GM23248 (cell line): ENCODE measurements at regions not wholly inside any gene's neighbourhood (a gene's known extent, or its start where the extent isn't known, plus 50 kb on each side); places are given as distances from the start of the nearest gene placed in this dataset.

ENCODE experiments used
- EZH2 ChIP-seq: fragments of 200-600 bp; sonication (generic); IDR thresholded peaks from 2 replicates; pipeline ENCODE4 v1.6.1; 2018; ENCODE audit warnings: antibody characterized with exemption, mild to moderate bottlenecking; ENCODE audit not compliant: insufficient read depth, poor library complexity, severe bottlenecking
- EZH2phosphoT487 ChIP-seq: fragments of 200-600 bp; sonication (generic); IDR thresholded peaks from 2 replicates; pipeline ENCODE4 v1.6.1; 2018; ENCODE audit warnings: antibody characterized with exemption, moderate library complexity, mild to moderate bottlenecking, low read depth; ENCODE audit not compliant: insufficient read depth

GRCh38 chr1:71312545-71312944 lies 231.7 kb upstream of the ZRANB2 start:
- TF ChIP-seq EZH2phosphoT487 (no peak), EZH2 (no peak)
